SH-SY5Y (cell line): ENCODE measurements at regions not wholly inside any gene's neighbourhood (a gene's known extent, or its start where the extent isn't known, plus 50 kb on each side); places are given as distances from the start of the nearest gene placed in this dataset.

ENCODE experiments used
- GATA2 ChIP-seq: IDR thresholded peaks from 2 replicates; pipeline ENCODE4 v1.6.1; 2011; ENCODE audit warnings: mild to moderate bottlenecking, low read depth, low read length
- GATA3 ChIP-seq: IDR thresholded peaks from 2 replicates; pipeline ENCODE4 v1.6.1; 2011; ENCODE audit warnings: low read depth, mild to moderate bottlenecking, low read length, moderate library complexity

DNA sequence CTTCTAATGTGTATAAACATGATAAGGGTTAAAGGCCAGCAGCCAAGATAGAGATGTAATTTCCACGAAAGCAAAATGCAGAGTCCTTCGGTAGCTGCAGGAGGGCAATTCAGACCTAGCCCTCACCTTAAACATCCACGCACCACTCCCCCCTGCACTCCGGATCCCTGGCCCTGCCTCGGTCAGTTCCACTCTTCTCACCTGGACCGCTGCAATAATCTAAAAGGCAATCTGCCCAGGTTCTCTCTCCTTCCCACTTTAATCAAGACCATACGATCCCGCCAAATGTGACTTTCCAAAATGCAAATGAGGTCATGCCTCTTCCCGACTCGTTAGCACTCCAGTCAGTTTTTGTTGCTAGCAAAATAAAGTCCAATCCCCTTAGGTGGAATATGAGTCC, 485.2 kb downstream of the EIPR1 start:
- TF ChIP-seq GATA2 (peak; percentile 67), GATA3 (no peak)
